ENCODE measurements at regions not wholly inside any gene's neighbourhood (a gene's known extent, or its start where the extent isn't known, plus 50 kb on each side); places are given as distances from the start of the nearest gene placed in this dataset.

DNA sequence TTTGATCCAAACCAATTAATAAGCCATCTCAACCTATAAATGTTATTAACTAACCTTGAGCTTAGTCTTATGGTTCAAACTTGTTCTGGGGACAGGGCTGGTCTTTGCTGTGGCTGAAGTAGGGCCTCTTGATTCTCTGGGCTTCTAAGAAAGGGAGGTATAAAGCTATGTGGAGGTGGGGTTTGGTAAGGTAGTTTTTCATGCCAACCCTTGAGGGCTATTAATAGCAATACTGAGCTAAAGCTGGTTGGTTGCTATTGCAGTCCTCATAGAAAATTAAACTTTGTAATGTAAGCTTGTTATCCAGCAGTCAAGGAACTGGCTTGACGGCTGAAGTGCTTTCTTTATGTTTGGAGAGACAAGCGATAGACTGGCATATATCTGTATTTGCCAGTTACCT, 112.1 kb downstream of the RND3 start:
- in situ Hi-C loops (cut with HindIII; ENCODE audit: low sequenced_read_pairs): no loop called here
- TF ChIP-seq, protein P1, sequence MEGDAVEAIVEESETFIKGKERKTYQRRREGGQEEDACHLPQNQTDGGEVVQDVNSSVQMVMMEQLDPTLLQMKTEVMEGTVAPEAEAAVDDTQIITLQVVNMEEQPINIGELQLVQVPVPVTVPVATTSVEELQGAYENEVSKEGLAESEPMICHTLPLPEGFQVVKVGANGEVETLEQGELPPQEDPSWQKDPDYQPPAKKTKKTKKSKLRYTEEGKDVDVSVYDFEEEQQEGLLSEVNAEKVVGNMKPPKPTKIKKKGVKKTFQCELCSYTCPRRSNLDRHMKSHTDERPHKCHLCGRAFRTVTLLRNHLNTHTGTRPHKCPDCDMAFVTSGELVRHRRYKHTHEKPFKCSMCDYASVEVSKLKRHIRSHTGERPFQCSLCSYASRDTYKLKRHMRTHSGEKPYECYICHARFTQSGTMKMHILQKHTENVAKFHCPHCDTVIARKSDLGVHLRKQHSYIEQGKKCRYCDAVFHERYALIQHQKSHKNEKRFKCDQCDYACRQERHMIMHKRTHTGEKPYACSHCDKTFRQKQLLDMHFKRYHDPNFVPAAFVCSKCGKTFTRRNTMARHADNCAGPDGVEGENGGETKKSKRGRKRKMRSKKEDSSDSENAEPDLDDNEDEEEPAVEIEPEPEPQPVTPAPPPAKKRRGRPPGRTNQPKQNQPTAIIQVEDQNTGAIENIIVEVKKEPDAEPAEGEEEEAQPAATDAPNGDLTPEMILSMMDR (IDR thresholded peaks at IDR 0.05; ENCODE audit: low read depth, low read length, missing control alignments): no peak
- no peak for DNase-seq (ENCODE audit: low read depth)
- H3K4me3 ChIP-seq (ENCODE audit: low read depth, low read length): no peak overlapping the region

DNA sequence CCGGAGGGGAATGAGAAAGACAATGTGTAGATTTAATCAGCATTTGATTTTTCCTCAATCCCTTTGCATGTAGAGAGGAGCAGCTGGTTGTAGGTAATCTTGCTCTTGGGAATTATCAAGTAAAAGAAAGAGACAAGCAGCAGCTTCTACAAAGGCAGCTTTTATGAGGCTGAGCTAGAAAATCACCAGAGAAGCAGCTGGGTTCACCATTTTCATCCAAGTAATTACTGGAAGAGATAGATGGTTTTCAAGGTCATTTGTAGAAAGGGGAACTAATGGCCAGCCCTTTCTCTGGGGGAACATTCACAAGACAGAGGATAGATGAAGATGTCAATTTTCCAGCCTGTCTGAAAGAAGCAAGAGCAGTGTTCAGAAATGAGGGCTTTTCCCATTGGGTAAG, 113.0 kb downstream of the RND3 start:
- TF ChIP-seq, protein P1 (IDR thresholded peaks at IDR 0.05; ENCODE audit: low read depth, low read length, missing control alignments): no peak
- no peak for DNase-seq (ENCODE audit: low read depth)
- no peak overlapping the region for H3K4me3 ChIP-seq (ENCODE audit: low read depth, low read length)
- in situ Hi-C loops (cut with HindIII; ENCODE audit: low sequenced_read_pairs): no loop called here

DNA sequence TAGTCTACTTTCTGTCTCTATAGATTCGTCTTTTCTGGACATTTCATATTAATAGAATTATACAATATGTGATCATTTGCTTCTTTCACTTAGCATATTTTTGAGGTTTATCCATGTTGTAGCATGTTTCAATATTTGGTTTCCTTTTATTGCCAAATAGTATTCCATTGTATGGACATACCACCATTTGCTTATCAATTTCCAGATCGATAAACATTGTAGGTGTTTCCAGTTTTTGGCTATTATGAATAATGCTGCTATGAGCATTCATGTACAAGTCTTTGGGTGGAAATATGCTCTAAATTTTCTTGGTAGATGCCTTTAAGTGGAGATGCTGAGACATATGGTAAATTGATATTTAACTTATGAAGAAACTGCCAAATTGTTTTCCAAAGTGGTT, 114.1 kb downstream of the RND3 start:
- H3K4me3 ChIP-seq (ENCODE audit: low read depth, low read length): no peak overlapping the region
- TF ChIP-seq, protein P1 (IDR thresholded peaks at IDR 0.05; ENCODE audit: low read depth, low read length, missing control alignments): no peak
- in situ Hi-C loops (cut with HindIII; ENCODE audit: low sequenced_read_pairs): no loop called here
- DNase-seq (ENCODE audit: low read depth): no peak

DNA sequence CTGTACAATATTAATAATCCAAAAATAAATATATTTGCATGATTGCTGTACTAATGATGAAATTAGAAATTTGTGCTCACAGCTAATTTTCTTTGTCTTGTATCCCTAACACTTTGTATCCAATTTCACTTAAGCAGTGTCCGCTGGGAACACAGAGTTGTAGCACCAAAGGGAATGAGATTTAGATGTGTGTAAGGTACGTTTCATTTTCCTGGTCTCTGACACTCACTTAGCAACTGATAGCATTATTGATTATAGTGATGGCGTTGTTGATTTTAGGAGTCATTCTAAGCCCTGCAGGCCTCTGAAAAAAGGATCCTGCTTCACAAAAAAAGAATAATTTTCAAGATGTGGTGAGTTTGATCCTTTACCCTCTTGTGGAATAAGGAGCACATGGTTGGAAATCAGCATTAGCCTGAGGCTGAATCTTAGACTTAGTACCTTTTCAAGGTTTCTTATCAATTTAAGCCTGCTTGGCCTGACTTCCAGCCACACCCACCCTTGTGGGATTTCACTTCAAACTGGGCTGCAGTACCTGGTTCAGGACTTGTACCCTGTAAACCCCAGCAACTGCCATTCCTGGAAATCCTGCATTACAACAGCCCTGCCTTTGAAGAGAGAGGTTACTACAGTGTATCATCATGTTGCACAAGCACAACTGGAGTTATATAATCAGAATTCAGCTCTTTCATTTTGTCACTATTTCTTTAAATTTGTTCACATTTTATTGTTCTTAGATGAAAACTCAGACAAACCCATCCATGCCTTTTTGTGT, 116.2 kb downstream of the RND3 start:
- TF ChIP-seq, protein P1 (IDR thresholded peaks at IDR 0.05; ENCODE audit: low read depth, low read length, missing control alignments): no peak
- in situ Hi-C loops (cut with HindIII; ENCODE audit: low sequenced_read_pairs): no loop called here
- H3K4me3 ChIP-seq (ENCODE audit: low read depth, low read length): no peak overlapping the region
- no peak for DNase-seq (ENCODE audit: low read depth)

DNA sequence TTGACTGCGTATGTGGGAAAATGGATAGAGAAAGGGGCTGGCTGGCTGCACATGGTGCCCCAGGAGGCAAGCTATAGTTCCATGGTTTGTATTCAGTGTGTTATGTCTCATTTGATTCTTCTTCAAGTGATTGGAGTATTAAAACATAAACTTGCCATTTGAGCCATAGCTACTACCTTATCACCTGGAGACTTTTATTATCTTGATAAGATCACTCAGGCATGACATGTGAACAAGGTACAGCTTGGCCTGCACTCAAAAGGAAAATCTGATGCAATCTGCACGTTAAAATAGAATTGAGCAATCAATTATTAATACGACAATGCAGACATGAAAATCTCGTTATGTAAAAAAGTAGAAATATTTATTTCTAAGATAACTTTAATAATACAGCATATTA, 116.9 kb downstream of the RND3 start:
- H3K4me3 ChIP-seq (ENCODE audit: low read depth, low read length): no peak overlapping the region
- TF ChIP-seq, protein P1 (IDR thresholded peaks at IDR 0.05; ENCODE audit: low read depth, low read length, missing control alignments): no peak
- in situ Hi-C loops (cut with HindIII; ENCODE audit: low sequenced_read_pairs): no loop called here

DNA sequence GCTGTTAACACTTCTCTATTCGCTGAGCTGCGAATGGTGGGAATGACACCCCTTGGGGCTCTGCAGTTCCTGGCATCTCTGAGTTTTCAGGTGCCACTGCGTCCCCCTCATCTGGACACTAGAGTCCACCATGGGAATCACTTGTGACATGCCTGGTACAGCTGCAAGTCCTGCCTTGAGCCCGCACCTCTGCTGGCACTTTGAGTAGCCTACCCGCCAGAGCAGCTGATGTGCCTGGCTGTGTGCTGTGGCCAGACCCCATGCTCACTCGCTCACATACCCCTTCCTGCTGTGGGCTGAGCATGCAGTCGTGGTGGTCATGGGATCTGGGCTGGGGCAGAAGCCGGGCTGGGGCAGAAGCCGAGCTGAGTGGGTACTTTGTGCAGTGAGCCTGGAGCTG, 117.6 kb downstream of the RND3 start:
- no peak overlapping the region for H3K4me3 ChIP-seq (ENCODE audit: low read depth, low read length)
- TF ChIP-seq, protein P1 (IDR thresholded peaks at IDR 0.05; ENCODE audit: low read depth, low read length, missing control alignments): no peak
- DNase-seq (ENCODE audit: low read depth): no peak
- in situ Hi-C loops (cut with HindIII; ENCODE audit: low sequenced_read_pairs): no loop called here

More for the DNA sequence above, 116.9 kb downstream of the RND3 start:
- no peak for DNase-seq (ENCODE audit: low read depth)

All from astrocyte of the cerebellum (primary cell).